AG09309 (cell line): ENCODE measurements at regions not wholly inside any gene's neighbourhood (a gene's known extent, or its start where the extent isn't known, plus 50 kb on each side); places are given as distances from the start of the nearest gene placed in this dataset.

Source experiments
- DNase-seq: peaks from one replicate; pipeline ENCODE4 v3.0.0-alpha.2; 2010; ENCODE audit warnings: low read depth
- H3K4me3 ChIP-seq: 2 replicates; pipeline ENCODE4 v1.5.1; 2011; ENCODE audit warnings: mild to moderate bottlenecking, low read depth, low read length, moderate library complexity; ENCODE audit not compliant: control insufficient read depth
- TF ChIP-seq, protein P1 (sequence below): IDR thresholded peaks from 2 replicates; pipeline ENCODE4 v1.5.1; 2011; ENCODE audit warnings: mild to moderate bottlenecking, low read depth, low read length, inconsistent platforms; ENCODE audit not compliant: insufficient read depth, control insufficient read depth; ENCODE audit errors: missing control alignments

DNA sequence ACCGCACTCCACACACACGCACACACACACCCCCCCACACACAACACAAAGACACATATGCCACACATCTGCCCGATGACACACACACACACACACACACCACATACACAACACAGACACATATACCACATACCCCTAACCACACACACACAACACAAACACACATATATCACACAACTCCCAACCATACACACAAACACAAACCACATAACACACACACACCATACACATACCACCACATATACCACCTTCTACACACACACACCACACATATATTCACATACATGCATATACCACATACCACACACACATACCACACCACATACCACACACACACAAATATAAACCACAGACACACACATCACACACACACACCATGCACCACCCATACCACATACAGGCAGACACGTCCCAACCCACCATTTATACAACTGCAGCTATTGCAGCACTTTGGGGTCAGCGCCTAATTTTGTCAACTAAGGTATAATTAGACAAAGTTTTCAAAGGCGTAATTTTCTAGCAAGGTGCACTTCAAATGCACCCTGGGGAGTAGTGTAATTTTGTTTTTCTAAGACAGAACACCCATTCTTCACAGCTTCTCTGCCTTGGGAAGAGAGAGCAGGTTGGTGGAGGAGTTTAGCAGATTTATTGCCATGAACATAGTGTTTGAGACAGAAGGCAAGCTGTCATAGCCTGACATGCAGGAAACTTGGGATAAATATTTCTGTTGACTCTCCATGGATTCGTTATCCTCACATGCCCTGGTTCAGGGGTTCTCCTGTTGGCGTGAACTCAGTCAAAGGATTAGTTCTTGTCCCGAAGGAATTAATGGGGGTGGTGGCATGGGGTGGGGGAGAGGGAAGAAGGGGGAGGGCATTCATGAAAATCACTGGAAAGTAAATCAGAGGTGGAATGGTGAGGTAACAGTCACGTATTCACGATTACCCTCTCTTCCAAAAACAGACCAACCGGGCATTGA is 416.1 kb downstream of the LPIN1 start:
- DNase-seq: no peak
- TF ChIP-seq, protein P1, sequence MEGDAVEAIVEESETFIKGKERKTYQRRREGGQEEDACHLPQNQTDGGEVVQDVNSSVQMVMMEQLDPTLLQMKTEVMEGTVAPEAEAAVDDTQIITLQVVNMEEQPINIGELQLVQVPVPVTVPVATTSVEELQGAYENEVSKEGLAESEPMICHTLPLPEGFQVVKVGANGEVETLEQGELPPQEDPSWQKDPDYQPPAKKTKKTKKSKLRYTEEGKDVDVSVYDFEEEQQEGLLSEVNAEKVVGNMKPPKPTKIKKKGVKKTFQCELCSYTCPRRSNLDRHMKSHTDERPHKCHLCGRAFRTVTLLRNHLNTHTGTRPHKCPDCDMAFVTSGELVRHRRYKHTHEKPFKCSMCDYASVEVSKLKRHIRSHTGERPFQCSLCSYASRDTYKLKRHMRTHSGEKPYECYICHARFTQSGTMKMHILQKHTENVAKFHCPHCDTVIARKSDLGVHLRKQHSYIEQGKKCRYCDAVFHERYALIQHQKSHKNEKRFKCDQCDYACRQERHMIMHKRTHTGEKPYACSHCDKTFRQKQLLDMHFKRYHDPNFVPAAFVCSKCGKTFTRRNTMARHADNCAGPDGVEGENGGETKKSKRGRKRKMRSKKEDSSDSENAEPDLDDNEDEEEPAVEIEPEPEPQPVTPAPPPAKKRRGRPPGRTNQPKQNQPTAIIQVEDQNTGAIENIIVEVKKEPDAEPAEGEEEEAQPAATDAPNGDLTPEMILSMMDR: no peak
- no peak overlapping the region for H3K4me3 ChIP-seq

- no peak overlapping the region for H3K4me3 ChIP-seq
- TF ChIP-seq, protein P1: no peak
- no peak for DNase-seq
Measured at GRCh38 chr2:12163866-12164265, 417.4 kb downstream of the LPIN1 start.

DNA sequence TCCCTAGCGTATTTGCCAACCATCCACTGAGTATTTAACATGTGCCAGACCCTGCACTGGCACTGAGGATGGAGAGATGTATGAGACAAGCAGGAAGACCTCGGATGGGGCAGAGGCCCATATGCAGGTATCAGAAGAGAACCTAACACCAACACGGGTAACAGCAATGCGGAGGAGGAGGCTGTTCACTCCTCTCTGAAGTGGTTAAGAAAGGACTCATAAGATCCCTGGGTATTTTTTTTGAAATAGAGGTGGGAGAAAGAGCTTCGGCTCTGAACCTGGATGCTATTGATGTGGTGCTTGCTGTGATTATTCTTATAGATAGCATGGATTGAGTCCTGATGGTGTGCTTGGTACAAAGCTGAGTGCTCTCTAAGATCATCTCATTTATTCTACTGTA is 418.3 kb downstream of the LPIN1 start:
- DNase-seq: no peak
- TF ChIP-seq, protein P1: no peak
- no peak overlapping the region for H3K4me3 ChIP-seq

DNA sequence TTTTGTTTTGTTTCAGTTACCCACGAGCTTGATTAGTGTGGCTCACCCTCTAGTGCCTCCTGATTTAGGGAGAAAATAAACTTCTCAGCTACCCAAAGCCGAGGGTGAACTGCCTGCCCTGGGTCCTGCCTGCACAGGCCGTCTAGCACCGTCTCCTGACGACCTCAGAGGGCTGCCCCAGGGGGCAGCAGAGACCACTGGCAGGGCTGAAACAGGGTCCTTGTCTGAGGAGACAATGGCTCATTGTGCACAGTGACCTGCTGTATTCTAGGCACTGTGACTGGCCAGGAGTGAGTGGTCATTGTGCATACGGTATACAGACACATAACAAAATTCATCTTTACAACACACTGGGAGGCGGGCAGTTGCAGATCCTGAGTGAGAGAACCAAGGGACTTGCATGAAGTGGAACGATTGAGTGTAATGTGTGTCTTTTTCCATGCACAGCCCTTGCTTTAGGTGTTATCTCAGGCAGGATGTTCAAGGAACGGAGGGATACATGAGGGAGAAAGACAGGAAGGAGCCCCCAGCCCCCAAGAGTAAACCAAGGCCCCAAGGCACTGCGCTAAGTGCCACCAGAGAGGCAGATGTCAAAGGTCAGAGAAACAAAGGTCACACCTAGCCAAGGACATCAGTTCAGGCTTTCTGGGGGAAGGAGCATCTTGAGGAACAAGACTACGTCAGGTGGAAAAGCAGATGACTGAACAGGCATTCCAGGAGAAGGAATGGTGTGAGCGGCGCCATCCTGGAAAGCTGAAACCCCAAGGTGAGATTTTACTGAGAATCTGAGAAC is 421.3 kb downstream of the LPIN1 start:
- DNase-seq: no peak
- no peak overlapping the region for H3K4me3 ChIP-seq
- TF ChIP-seq, protein P1: no peak

- TF ChIP-seq, protein P1: no peak
- no peak for DNase-seq
- no peak overlapping the region for H3K4me3 ChIP-seq
Measured at GRCh38 chr2:12168354-12168753, 421.9 kb downstream of the LPIN1 start.

GRCh38 chr2:12168791-12169388 is 422.5 kb downstream of the LPIN1 start:
- no peak overlapping the region for H3K4me3 ChIP-seq
- DNase-seq: peak; percentile 34

More at GRCh38 chr2:12168791-12169388, 422.5 kb downstream of the LPIN1 start:
- TF ChIP-seq, protein P1: no peak
